SK-N-SH treated with all-trans-retinoic acid at 6 μM for 48 hours (cell line): ENCODE measurements at regions not wholly inside any gene's neighbourhood (a gene's known extent, or its start where the extent isn't known, plus 50 kb on each side); places are given as distances from the start of the nearest gene placed in this dataset.

Source experiments
- ATAC-seq: fragments of 200-7000 bp; cut with Tn5 transposase; 3 replicates; pipeline ENCODE4 v1.9.1; 2020; ENCODE audit warnings: mild to moderate bottlenecking, moderate library complexity
- ARNTL ChIP-seq: fragments of 450-650 bp; formaldehyde crosslinking; IDR thresholded peaks from 2 replicates; pipeline ENCODE4 v1.5.0; 2020; ENCODE audit warnings: low read depth, mild to moderate bottlenecking, moderate library complexity, borderline replicate concordance
- BACH2 ChIP-seq: fragments of 250-450 bp; sonication (Bioruptor Pico); IDR thresholded peaks from 2 replicates; pipeline ENCODE4 v1.9.0; 2021; ENCODE audit warnings: mild to moderate bottlenecking, borderline replicate concordance
- CSDC2 ChIP-seq: fragments of 250-450 bp; sonication (Bioruptor Pico); IDR thresholded peaks from 2 replicates; pipeline ENCODE4 v1.5.0; 2020; ENCODE audit warnings: mild to moderate bottlenecking, moderate library complexity
- ESRRG ChIP-seq: fragments of 250-450 bp; sonication (Bioruptor Pico); IDR thresholded peaks from 2 replicates; pipeline ENCODE4 v1.6.1; 2021; ENCODE audit warnings: mild to moderate bottlenecking
- ISL1 ChIP-seq: fragments of 250-450 bp; sonication (Bioruptor Pico); IDR thresholded peaks from 2 replicates; pipeline ENCODE4 v2.1.2; 2022; ENCODE audit warnings: mild to moderate bottlenecking, moderate library complexity
- OSR1 ChIP-seq: fragments of 250-450 bp; sonication (Bioruptor Pico); IDR thresholded peaks from 2 replicates; pipeline ENCODE4 v1.8.0; 2022; ENCODE audit warnings: moderate library complexity, mild to moderate bottlenecking, inconsistent platforms
- PPARA ChIP-seq: fragments of 250-450 bp; sonication (Bioruptor Pico); IDR thresholded peaks from 2 replicates; pipeline ENCODE4 v1.5.0; 2020; ENCODE audit warnings: mild to moderate bottlenecking, borderline replicate concordance
- RARB ChIP-seq: fragments of 250-450 bp; sonication (Bioruptor Pico); IDR thresholded peaks from 2 replicates; pipeline ENCODE4 v1.8.0; 2021; ENCODE audit warnings: mild to moderate bottlenecking, moderate library complexity
- SNAI2 ChIP-seq: fragments of 250-450 bp; sonication (Bioruptor Pico); IDR thresholded peaks from 2 replicates; pipeline ENCODE4 v1.5.0; 2020; ENCODE audit warnings: mild to moderate bottlenecking, moderate library complexity
- TCF4 ChIP-seq: fragments of 250-450 bp; sonication (Bioruptor Pico); IDR thresholded peaks from 2 replicates; pipeline ENCODE4 v1.8.0; 2021; ENCODE audit warnings: mild to moderate bottlenecking, moderate library complexity, borderline replicate concordance
- TOX ChIP-seq: fragments of 250-450 bp; sonication (Bioruptor Pico); IDR thresholded peaks from 2 replicates; pipeline ENCODE4 v1.8.0; 2021; ENCODE audit warnings: mild to moderate bottlenecking, moderate library complexity, borderline replicate concordance
- TSHZ2 ChIP-seq: fragments of 250-450 bp; sonication (Bioruptor Pico); IDR thresholded peaks from 2 replicates; pipeline ENCODE4 v1.5.0; 2020; ENCODE audit warnings: mild to moderate bottlenecking, moderate library complexity
- ZC3H10 ChIP-seq: fragments of 250-450 bp; sonication (Bioruptor Pico); IDR thresholded peaks from 2 replicates; pipeline ENCODE4 v1.5.1; 2021; ENCODE audit warnings: mild to moderate bottlenecking, moderate library complexity
- ZFP3 ChIP-seq: fragments of 250-450 bp; sonication (Bioruptor Pico); IDR thresholded peaks from 2 replicates; pipeline ENCODE4 v1.5.0; 2020; ENCODE audit warnings: mild to moderate bottlenecking, moderate library complexity
- ZFP30 ChIP-seq: fragments of 450-650 bp; formaldehyde crosslinking; IDR thresholded peaks from 2 replicates; pipeline ENCODE4 v1.5.0; 2022; ENCODE audit warnings: mild to moderate bottlenecking, moderate library complexity
- ZNF70 ChIP-seq: fragments of 450-650 bp; formaldehyde crosslinking; IDR thresholded peaks from 2 replicates; pipeline ENCODE4 v1.5.0; 2020; ENCODE audit warnings: mild to moderate bottlenecking, moderate library complexity
- ZNF8 ChIP-seq: fragments of 450-650 bp; formaldehyde crosslinking; IDR thresholded peaks from 2 replicates; pipeline ENCODE4 v1.5.0; 2020; ENCODE audit warnings: mild to moderate bottlenecking, moderate library complexity
- TF ChIP-seq, protein P1 (sequence below): fragments of 250-450 bp; sonication (Bioruptor Pico); IDR thresholded peaks from 2 replicates; pipeline ENCODE4 v1.8.0; 2020; ENCODE audit warnings: mild to moderate bottlenecking, moderate library complexity, borderline replicate concordance
- TF ChIP-seq, protein P2 (sequence below): fragments of 250-450 bp; sonication (Bioruptor Pico); IDR thresholded peaks from 2 replicates; pipeline ENCODE4 v1.5.1; 2021; ENCODE audit warnings: mild to moderate bottlenecking, moderate library complexity
- TF ChIP-seq, protein P3 (sequence below): fragments of 250-450 bp; sonication (Bioruptor Pico); IDR thresholded peaks from 2 replicates; pipeline ENCODE4 v1.8.0; 2021; ENCODE audit warnings: low read depth, mild to moderate bottlenecking, moderate library complexity, borderline replicate concordance

DNA sequence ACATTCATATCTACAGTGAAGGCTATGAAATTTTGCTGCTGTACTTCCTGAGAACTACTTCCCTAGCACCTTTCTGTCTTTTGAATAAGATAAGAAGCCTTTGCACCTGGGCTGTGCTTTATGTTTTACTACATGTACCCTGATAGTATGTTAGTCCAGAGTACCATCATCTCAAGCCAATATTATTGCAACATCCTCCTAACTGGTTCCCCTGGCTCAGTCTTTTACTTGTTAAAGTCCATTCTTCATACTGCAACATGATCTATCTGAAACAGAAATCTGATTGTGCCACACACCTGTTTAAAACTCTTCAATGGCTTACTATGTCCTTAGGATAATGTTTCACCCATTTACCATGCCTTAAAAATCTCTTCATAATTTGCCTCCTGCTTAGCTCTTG lies 102.3 kb downstream of the AGTR2 start:
- no peak for ATAC-seq
- TF ChIP-seq SNAI2, result no peak
- no peak for TF ChIP-seq PPARA (CRISPR knock-in tag)
- no peak for TF ChIP-seq TOX (CRISPR knock-in tag)
- no peak for TF ChIP-seq ESRRG
- TF ChIP-seq ZFP30 (CRISPR knock-in tag), result no peak
- TF ChIP-seq ZNF8 (CRISPR knock-in tag), result no peak
- TF ChIP-seq, protein P1, sequence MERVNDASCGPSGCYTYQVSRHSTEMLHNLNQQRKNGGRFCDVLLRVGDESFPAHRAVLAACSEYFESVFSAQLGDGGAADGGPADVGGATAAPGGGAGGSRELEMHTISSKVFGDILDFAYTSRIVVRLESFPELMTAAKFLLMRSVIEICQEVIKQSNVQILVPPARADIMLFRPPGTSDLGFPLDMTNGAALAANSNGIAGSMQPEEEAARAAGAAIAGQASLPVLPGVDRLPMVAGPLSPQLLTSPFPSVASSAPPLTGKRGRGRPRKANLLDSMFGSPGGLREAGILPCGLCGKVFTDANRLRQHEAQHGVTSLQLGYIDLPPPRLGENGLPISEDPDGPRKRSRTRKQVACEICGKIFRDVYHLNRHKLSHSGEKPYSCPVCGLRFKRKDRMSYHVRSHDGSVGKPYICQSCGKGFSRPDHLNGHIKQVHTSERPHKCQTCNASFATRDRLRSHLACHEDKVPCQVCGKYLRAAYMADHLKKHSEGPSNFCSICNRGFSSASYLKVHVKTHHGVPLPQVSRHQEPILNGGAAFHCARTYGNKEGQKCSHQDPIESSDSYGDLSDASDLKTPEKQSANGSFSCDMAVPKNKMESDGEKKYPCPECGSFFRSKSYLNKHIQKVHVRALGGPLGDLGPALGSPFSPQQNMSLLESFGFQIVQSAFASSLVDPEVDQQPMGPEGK (CRISPR knock-in tag), result no peak
- TF ChIP-seq TSHZ2 (CRISPR knock-in tag), result no peak
- TF ChIP-seq, protein P2, sequence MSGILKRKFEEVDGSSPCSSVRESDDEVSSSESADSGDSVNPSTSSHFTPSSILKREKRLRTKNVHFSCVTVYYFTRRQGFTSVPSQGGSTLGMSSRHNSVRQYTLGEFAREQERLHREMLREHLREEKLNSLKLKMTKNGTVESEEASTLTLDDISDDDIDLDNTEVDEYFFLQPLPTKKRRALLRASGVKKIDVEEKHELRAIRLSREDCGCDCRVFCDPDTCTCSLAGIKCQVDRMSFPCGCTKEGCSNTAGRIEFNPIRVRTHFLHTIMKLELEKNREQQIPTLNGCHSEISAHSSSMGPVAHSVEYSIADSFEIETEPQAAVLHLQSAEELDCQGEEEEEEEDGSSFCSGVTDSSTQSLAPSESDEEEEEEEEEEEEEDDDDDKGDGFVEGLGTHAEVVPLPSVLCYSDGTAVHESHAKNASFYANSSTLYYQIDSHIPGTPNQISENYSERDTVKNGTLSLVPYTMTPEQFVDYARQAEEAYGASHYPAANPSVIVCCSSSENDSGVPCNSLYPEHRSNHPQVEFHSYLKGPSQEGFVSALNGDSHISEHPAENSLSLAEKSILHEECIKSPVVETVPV (CRISPR knock-in tag), result no peak
- TF ChIP-seq TCF4, result no peak
- no peak for TF ChIP-seq ZNF70 (CRISPR knock-in tag)
- no peak for TF ChIP-seq RARB (CRISPR knock-in tag)
- TF ChIP-seq ZC3H10 (CRISPR knock-in tag), result no peak
- no peak for TF ChIP-seq CSDC2 (CRISPR knock-in tag)
- TF ChIP-seq ZFP3 (CRISPR knock-in tag), result no peak
- no peak for TF ChIP-seq OSR1 (CRISPR knock-in tag)
- TF ChIP-seq, all 23 proteins: peak for 0

GRCh38 chrX:116276261-116276660 lies 105.7 kb downstream of the AGTR2 start:
- ATAC-seq, result no peak
- no peak for TF ChIP-seq ZFP3 (CRISPR knock-in tag)
- TF ChIP-seq TCF4, result no peak
- TF ChIP-seq ZFP30 (CRISPR knock-in tag), result no peak

DNA sequence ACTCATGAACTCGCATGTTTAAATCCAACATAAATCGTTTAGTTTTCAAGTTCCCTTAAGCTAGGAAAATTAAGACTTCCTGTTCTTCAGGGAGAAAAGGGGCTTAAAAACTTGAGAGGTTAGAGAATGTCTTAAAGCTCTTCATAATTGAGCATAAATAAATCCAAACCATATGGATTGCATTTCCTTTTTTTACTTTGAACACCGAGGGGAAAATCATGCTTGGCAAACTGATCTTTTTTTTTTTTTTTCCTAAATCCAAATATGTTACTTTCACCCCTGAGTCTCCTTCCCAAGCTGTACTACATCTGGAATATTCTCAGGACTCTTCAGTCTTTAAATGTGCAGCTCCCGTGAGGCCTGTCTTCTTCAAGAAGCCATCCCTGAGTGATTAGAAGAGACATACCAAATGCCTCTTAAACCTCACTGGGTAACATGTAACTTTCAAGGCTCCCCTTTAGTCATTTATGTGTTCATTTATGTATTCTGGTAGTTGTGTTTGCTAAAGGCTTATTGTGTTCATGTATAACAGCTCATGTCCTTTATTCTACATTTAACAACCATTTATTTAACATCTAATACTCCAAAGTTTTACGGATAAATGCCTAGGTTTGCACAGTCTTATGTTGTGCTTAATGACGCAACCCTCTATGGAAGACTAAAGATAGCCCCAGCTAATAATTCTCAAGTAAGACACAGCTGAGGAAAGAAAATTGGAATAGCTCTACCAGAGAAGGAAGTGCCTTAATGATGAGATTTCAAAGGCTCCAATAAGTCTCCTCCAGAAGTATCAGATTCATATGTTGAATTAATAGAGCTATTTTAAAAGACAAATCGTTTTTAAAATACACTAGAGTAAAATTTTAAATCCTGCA lies 107.0 kb downstream of the AGTR2 start:
- ATAC-seq, result no peak
- TF ChIP-seq SNAI2 (no peak), ZC3H10 (CRISPR knock-in tag) (no peak), BACH2 (CRISPR knock-in tag) (no peak), ISL1 (no peak)
- TF ChIP-seq, protein P3, sequence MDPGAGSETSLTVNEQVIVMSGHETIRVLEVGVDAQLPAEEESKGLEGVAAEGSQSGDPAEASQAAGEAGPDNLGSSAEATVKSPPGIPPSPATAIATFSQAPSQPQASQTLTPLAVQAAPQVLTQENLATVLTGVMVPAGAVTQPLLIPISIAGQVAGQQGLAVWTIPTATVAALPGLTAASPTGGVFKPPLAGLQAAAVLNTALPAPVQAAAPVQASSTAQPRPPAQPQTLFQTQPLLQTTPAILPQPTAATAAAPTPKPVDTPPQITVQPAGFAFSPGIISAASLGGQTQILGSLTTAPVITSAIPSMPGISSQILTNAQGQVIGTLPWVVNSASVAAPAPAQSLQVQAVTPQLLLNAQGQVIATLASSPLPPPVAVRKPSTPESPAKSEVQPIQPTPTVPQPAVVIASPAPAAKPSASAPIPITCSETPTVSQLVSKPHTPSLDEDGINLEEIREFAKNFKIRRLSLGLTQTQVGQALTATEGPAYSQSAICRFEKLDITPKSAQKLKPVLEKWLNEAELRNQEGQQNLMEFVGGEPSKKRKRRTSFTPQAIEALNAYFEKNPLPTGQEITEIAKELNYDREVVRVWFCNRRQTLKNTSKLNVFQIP (CRISPR knock-in tag), result no peak

DNA sequence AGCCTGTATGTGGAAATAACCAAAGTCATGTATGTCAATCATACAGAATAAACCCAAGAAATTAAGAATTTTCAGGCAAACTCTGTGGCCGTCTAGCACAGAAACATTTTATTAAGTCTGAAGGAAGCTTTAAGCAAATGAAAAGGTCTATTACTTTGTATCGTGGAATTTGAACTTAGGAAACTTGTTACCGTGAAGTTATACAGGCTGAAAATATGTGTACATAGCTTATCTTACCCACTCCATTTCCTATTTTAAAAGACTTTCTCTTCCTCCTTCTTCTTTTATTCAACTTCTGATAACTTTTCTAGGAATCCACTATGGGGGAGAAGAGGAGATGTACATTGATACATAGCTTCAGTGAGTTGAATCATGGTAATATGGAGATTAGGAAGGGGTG lies 108.3 kb downstream of the AGTR2 start:
- no peak for ATAC-seq
- TF ChIP-seq ARNTL (CRISPR knock-in tag) (no peak), ISL1 (no peak), ZNF70 (CRISPR knock-in tag) (no peak), OSR1 (CRISPR knock-in tag) (no peak), ESRRG (no peak), CSDC2 (CRISPR knock-in tag) (no peak), PPARA (CRISPR knock-in tag) (no peak), TOX (CRISPR knock-in tag) (no peak), BACH2 (CRISPR knock-in tag) (no peak), TSHZ2 (CRISPR knock-in tag) (no peak)
- TF ChIP-seq, protein P1 (CRISPR knock-in tag), result no peak
- TF ChIP-seq, protein P3 (CRISPR knock-in tag), result no peak
